ENCODE measurements at regions not wholly inside any gene's neighbourhood (a gene's known extent, or its start where the extent isn't known, plus 50 kb on each side); places are given as distances from the start of the nearest gene placed in this dataset.
"Not testable (repeated sequence)": the region's sequence is repeated elsewhere in the genome, so short reads cannot be mapped to it uniquely, and the experiment has no call there.

DNA sequence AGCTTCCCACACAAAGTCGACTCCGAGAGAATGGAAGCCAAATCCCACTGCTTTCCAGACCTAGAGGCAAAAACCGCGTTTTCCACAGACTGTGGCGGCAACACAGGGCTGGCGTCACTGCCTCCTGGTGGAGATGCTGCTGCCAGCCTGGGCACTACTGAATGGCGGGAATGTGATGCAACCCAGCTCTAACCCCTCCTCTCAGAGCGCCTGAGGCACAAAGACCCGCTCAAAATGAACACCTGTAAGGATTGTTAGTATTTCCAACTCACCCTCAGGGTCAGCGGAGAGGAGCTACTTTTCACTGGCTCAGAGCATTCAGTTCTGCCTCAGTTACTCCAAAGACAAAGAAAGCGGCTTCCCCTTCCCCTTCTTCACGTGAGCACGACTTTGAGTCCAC, 548.0 kb upstream of the SALL3 start:
- no peak for DNase-seq

DNA sequence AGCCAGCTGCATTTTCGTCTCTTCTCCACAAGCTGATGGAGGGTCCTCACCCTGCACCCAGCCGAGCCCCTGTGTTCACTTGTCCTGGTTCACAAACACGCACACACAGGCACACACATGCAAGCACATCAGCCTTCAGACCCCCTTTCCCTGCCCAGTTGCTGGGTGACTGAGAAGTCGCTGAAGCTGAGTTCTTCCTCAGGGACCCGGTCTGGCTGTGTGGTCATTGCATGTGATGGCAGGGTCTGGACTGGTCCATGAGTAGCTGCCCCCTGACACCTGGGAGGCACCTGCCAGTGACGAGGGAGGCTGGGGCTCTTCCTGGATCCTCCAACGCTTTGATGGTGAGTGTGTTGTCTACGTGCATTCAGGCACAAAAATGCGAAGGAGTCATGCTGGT, 546.1 kb upstream of the SALL3 start:
- no peak for DNase-seq

DNA sequence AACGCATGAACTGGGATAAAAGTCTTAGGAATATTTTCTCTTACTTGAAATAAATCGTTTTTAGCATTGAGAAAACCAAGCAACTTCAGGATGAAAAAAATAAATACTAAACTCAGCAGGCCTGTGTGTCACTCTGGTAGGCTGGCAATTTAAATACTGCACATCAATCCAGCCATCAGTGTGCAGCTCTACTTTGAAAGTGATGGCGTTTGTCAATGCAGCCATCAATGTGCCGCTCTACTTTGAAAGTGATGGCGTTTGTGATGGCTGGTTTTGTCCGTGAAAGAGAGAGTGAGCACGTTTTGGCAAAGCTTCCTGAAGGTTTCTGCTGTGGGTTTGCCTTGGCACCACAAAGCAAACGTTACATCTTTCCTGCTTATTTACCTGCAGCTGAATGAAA, 543.5 kb upstream of the SALL3 start:
- no peak for DNase-seq

DNA sequence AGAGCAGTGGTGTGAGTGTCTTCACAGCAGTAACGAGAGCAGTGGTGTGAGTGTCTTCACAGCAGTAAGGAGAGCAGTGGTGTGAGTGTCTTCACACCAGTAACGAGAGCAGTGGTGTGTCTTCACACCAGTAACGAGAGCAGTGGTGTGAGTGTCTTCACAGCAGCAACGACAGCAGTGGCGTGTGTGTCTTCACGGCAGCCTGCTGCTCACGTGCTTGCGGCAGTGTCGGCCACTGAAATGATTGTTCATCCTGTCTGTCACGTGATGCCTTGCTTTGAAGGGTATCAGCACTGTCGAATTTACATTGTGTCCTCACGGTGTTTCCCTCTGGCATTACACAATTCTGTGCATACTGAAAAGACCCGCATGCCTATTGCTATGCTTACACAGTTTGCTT, 541.4 kb upstream of the SALL3 start:
- not testable (repeated sequence) for DNase-seq

DNA sequence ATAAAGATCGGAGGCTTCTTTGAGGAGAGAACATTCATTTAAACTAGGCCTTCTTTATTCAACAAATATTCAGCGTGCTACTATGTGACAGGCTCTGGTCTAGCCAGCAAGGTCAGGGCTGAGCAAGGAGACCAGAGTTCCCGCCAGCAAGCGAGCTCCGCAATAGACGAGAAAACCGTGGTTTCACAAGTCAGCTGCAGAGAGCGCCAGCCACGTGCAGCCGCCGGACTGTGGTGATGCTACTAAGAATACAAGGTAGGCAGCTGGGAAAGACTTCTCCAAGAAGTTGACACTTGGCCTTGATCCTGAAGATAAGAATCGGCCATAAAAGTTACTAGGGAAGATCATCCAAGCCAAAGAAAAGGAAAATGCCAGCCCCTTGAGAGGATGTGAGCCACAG, 533.7 kb upstream of the SALL3 start:
- no peak for DNase-seq

DNA sequence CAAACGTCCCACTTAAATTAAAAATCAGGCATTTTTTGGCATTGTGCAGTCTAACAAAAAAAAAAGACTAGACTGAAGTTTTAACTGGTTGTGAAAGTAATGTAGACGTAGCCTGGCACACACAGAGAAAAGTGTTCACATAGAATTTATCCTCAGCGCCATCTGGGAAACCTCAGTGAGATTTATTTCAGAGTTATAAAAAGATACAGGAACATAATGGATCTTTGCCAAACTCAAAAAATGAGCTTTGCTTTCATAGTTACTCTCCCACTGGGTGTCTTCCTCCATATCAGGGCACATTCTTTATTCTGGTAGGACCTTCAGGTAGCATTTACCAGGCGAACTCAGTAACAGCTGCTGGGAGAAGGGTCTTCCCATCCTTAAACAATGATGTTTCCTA, 532.4 kb upstream of the SALL3 start:
- no peak for DNase-seq

DNA sequence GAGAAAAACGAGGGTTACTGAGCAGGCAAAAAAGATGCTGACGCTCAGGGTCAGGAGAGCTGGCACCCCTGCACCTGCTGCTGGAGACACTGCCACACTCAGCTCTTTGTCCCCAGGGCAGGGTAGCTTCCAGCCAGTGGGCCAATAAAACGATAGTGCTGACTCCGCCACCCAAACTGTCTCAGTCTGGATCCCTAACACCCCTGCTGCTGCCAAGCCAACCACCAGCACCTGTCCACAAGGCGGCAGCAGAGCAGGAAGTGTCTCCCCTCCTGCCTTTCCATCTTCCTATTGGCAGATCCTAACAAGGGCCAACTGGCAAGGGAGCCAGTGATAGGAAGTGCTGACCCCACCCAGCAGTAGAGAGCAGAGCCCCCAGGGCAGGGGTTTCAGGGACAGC, 531.5 kb upstream of the SALL3 start:
- DNase-seq: no peak

DNA sequence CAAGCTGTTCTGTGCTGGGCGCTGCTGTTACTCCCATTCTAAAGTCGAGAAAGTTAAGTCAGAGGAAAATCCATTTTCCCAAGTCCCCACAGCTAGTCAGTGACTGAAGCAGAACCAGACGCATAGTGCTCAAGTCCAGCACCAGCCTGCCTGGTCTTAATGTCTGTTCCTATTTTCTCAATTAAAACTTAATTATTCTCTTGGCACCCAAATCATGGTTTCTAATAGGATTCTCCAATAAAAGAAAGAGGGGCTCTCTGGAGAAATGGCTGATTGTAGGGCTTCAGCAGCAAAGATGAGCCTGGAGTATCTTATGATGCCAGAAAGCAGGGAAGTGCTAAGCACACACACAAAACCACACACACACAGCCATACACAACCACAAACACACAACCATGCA, 531.0 kb upstream of the SALL3 start:
- no peak for DNase-seq

DNA sequence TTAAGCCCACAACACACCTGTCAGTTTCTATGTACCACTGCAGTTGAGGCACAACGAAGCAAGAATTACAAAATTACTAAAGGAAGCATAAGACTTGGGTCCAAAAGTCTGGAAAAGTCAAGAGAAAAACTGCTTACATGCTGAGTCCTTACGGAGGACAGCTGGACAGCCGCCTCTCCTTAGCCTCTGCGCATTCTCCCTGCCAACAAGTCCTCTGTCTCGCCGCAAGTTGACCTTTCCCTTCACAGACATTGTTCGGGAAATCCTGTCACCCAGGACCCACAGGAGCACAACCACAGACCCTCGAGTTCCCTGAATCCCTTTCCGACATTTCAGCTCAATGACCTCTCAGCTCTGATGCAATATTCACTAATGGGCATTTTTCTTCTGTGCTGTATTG, 525.4 kb upstream of the SALL3 start:
- no peak for DNase-seq

DNA sequence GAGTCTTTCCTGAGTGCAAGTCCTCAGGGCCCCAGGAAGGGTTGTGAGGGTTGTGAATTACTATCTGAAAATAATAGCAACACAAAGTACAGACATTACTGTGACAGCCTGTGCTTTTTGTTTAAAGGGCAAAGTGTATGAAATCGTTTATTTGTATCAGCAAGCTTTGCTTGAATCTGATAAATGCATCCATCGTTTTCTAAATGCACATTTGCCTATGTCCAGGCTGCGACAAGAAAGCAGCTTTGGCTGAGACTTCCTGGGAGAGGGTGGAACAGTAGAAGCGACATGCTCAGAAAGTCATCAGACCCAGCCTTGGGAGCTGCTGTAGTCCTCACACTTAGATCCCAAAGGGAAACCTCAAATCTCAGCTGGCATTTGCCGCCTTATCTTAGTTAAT, 524.2 kb upstream of the SALL3 start:
- no peak for DNase-seq

DNA sequence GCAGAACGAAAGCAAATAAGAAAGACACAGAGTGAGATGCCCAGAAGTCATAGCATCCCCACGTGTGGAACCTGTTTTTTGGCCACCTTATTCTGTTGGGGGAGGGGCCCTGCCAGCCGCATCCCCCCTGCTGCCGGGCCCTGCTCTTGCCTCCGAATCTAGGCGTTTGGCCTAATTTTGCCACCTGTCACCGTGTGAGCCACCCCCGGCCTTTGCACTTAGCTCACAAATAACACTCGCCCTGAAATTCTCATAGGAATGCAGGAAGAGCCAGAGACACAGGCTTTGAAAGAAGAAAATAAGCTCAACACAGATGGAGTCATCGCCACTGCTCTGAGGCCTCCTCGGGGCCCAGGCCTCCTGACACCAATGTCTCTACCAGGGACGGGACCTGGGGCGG, 522.6 kb upstream of the SALL3 start:
- no peak for DNase-seq

DNA sequence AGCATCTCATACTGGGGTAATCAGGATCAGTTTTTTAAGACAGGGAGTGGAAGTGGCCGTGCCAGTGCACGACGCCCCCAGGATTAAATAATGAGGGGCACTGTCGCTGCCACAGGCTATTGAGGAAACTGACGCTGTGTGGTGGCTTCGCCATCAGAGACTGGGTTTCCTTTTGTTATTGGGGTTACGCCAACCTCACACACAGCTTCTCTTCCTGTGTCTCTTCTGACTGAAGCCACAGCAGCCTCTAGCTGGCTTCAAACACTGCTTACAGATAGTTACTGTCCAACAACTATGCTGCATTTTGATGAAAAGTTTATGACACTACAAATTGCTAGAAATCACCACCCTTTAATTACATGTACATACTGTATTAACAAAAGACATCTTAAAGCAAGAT, 521.9 kb upstream of the SALL3 start:
- DNase-seq: no peak

DNA sequence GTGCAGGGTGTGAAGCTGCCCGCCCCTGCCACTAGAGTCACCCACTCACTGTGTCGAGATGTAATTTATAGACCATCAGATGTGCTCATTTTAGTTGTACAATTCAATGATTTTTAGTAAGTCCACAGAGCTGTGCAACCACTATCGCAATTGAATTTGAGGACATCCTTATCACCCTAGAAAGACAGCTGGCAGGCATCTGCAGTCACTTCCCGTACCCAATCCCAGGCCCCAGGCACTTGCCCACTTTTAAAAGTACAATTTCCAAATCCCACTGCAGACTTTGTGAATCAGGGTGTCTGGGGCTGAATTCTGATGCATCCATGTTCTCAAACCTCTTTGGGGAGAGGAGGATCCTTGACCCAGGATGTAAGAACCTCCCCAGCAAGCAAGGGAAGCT, 521.3 kb upstream of the SALL3 start:
- no peak for DNase-seq

DNA sequence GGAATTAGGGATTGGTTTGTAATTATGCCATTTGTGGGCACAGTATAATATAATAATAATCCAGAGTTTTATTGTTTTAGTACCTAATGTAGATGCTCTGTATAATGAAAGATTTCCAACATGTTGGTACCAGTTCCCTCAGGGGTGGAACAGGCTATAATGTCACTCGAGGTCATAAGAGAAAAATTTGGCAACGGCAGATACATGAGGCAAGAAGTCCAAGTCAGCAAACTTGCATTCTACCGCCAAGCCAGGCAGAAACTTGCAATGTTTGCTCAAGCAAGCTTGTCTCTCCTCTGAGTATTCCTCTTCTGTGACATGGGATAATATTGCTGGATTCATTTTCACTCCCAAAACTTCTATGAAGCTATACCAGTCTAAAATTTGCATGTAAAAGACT, 520.0 kb upstream of the SALL3 start:
- DNase-seq: no peak

DNA sequence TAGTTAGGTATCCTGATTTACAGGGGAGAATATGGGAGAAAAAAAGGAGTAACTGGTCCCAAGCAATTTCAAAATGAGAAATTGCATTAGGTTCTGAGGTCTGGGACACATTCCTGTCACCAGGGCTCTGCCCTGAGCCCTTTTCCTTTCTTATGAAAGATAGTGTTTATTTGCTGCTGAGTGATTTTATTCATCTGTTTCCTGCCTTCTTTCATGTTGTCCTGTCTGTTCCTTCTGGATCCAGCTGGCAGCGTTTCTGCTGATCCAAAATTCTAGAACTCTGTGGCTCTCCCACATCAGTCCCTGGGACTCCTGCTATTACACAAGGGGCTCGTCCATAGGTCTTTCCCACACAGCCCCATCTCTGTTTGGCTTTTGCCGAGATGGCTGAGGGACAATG, 519.1 kb upstream of the SALL3 start:
- no peak for DNase-seq

DNA sequence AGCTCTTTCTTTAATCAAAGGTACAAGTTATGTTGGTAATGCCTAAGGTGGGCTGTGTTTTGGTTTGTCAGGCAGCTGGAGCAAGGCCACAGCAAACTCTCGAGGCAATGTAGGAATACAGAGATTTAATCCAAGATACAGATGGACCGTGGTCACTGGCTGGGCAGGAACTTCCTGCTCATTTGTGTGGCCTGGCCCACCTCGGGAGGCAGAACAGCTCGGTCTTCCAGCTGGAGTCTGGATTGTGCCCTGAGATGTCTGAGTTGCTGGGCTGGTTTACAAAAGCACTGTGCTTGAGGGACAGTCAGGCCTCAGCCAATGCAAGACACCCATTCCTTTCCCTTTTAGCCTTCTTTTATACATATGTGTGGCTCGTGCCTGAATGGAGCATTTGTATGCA, 506.1 kb upstream of the SALL3 start:
- DNase-seq: no peak

DNA sequence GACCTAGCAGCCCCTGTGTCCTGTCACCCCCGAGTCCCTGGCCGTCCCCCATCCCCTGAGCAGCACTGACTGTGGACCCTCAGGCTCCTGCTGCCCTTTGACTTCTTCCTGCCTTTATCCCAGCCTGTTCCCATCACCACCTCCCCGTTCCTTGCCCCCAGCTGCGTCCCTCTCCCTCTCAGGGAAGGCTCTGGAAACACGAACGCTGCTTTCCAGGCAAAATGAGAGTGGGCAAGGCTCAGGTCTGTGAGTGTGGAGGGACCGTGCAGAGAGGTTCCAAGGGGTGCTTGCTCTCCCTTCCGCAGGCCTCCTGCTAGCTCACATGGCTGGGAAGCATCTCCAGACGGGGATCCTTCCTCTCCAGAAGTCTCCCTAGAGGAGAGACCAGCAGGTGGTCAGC, 501.8 kb upstream of the SALL3 start:
- no peak for DNase-seq

DNA sequence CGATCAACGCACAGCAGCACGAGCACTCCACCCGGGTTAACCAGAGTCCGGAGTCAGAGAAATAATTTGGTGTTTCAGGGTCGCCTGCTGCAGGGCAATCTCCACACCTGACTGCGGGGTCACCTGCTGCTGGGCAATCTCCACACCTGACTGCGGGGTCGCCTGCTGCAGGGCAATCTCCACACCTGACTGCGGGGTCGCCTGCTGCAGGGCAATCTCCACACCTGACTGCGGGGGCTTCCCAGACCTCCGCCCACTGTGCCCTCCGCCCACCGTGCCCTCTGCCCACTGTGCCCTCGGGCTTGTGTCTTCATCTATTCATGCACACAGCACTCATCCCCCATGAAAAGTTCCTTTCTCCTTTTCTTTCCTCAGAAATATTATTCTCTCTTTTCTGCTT, 500.2 kb upstream of the SALL3 start:
- DNase-seq: no peak

DNA sequence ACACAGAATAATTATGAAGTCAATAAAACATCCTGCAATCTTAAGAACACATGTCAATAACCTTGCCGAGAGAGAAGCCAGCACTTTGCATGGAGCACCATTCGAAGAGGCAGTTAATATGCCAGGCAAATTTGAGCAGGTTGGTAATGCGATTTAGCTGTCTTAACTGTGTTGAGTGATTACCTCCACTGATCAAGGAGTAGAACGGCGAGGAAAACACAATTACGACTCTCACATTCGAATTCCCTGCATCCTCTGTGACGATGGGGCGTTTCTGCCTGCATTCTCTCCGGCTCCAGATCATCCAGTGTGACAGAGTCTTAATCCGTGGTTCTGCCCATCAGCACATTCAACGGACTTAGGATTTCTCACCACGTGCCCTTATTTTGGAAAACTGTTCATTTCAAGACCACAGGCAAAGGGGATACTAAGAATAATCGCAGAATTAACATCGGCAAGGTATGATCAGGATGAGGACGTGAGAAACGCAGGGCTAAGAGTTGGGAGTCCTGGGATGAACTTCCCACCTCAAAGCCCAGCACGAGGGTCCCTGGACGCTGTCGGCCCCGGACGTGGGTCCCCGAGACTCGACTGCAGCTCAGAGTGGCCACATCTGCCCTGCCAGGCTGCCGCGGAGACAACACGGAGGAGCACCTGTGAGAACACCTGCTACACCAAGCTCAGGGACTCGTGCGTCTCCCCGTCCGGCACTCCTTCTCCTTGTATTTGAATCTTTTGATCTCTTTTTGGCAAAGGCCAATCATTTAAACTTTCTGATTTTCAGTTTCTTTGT, 499.2 kb upstream of the SALL3 start:
- DNase-seq: no peak

DNA sequence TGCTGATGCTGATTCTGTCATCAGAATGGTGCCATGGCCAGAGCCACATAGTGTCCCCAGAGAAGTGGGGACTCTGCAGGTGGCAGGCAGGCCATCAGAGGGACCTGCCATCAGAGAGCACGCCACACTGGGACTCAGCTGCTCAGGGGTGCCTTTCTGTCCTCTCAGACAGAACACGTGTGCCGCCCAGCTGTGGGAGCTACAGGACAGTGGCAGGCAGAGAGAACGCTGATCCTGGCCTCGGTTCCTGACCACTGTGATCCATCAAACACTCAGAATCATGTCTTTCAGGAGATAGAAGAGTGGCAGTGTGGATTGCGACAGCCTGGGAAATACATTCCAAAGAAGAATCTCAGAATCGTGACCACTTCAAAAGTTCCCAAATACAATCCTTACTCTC, 497.2 kb upstream of the SALL3 start:
- no peak for DNase-seq

DNA sequence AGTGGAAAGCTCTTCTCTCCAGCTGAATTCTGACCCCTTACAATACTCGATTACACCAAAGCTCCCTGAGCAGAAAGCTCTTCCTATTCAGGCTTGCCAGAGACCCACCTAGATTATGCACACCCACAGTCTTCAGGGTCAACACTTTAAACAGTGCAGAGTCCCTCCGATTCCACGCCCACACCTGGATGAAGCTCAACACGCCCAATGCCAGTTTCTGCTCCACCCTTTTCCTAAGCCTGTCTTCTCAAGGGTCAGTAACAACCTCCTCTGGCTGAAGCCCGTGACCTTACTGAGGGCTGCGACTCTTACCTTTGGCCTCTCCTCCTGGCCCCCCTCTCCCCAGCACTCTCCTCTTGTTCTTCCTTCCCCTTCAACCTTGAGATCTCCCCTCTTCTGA, 492.0 kb upstream of the SALL3 start:
- no peak for DNase-seq

DNA sequence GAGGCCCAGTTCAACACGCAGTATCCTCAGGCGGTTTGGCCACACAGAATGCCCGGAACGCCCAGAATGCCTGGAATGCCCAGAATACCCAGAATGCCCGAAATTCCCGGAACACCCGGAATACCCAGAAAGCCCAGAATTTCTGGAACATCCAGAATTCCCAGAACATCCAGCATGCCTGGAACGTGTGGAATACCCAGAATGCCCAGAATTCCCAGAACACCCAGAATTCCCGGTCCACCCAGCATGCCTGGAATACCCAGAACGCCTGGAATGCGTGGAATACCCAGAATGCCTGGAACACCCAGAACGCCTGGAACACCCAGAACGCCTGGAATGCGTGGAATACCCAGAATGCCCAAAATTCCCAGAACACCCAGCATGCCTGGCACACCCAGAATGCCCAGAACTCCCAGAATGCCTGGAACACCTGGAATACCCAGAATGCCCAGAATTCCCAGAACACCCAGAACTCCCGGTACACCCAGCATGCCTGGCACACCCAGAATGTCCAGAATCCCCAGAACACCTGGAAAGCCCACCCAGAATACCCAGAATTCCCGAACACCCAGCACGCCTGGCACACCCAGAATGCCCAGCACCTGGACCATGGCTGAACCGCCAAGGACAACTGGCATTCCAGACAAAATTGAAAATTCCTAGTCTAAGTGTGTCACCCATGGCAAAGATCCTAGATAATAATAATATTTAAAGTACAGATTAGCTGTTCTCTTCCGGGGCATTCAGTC, 487.4 kb upstream of the SALL3 start:
- DNase-seq: no peak

DNA sequence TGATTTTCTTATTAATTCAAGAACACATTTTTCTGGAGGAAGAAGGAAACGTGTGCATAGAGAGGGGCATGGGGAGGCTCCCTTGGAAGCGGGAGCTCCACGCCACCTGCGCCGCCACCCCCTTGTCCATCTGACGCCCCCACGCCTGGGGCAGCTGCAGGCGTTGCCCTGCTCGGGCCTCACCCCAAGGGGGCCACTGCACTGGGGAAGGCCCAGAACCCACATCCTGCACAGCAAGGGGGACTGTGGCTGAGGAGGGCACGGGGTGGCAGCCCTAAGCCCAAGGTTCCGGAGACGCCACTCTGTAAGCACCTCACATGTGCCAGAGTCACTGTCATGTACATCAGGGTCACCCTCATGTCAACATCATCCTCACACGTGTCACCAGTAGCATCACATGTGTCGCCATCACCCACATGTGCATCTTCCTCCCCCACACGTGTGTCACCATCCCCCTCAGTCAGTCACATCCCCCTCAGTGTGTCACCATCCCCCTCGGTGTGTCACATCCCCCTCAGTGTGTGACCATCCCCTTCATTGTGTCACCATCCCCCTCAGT, 486.7 kb upstream of the SALL3 start:
- no peak for DNase-seq

DNA sequence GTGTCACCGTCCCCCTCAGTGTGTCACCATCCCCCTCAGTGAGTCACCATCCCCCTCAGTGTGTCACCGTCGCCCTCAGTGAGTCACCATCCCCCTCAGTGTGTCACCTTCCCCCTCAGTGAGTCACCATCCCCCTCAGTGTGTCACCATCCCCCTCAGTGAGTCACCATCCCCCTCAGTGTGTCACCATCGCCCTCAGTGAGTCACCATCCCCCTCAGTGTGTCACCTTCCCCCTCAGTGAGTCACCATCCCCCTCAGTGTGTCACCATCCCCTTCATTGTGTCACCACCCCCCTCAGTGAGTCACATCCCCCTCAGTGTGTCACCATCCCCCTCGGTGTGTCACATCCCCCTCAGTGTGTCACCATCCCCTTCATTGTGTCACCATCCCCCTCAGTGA, 486.1 kb upstream of the SALL3 start:
- not testable (repeated sequence) for DNase-seq

Data from right hindlimb (tissue), 1 donor.